Fibroblast of lung (primary cell): ENCODE measurements at regions not wholly inside any gene's neighbourhood (a gene's known extent, or its start where the extent isn't known, plus 50 kb on each side); places are given as distances from the start of the nearest gene placed in this dataset.

Experiments
- DNase-seq, 2 donors: peaks; one replicate each; pipeline versions ENCODE4 v3.0.0 to v3.0.0-alpha.2; 2010; ENCODE audit warnings: low read depth in 2 of 2
- H2AFZ ChIP-seq: 2 replicates; pipeline ENCODE4 v1.5.1; 2012; ENCODE audit warnings: low read length, control low read depth, inconsistent platforms
- H3K27ac ChIP-seq: 2 replicates; pipeline ENCODE4 v1.5.1; 2011; ENCODE audit warnings: low read length, control low read depth; ENCODE audit not compliant: insufficient read depth
- H3K27me3 ChIP-seq: 2 replicates; pipeline ENCODE4 v1.5.1; 2011; ENCODE audit warnings: mild to moderate bottlenecking, low read length; ENCODE audit not compliant: control insufficient read depth, insufficient read depth
- H3K36me3 ChIP-seq: 2 replicates; pipeline ENCODE4 v1.5.1; 2011; ENCODE audit warnings: low read length; ENCODE audit not compliant: control insufficient read depth, insufficient read depth
- H3K4me1 ChIP-seq: 2 replicates; pipeline ENCODE4 v1.5.1; 2011; ENCODE audit warnings: low read length; ENCODE audit not compliant: control insufficient read depth, insufficient read depth; ENCODE audit errors: extremely low read depth
- H3K4me2 ChIP-seq: 2 replicates; pipeline ENCODE4 v1.5.1; 2011; ENCODE audit warnings: low read length, control low read depth; ENCODE audit not compliant: insufficient read depth; ENCODE audit errors: extremely low read depth
- H3K4me3 ChIP-seq, 4 experiments: fragments of 200-600 bp in 1 of 4; sonication (generic) in 1 of 4; replicated peaks in 1 of 4; 2 replicates each; pipeline ENCODE4 v1.5.1; 2011 to 2016; ENCODE audit warnings: low read length in 4 of 4, low read depth in 3 of 4, mild to moderate bottlenecking in 3 of 4, control low read depth in 2 of 4, inconsistent platforms in 1 of 4, mixed read lengths in 1 of 4; ENCODE audit not compliant: insufficient read depth in 1 of 4; ENCODE audit errors: control extremely low read depth in 1 of 4
- H3K79me2 ChIP-seq: 2 replicates; pipeline ENCODE4 v1.5.1; 2012; ENCODE audit warnings: mild to moderate bottlenecking, low read length, inconsistent platforms; ENCODE audit not compliant: control insufficient read depth, insufficient read depth
- H3K9ac ChIP-seq: 2 replicates; pipeline ENCODE4 v1.5.1; 2011; ENCODE audit warnings: mild to moderate bottlenecking, low read length, control low read depth; ENCODE audit not compliant: insufficient read depth
- H3K9me3 ChIP-seq: 2 replicates; pipeline ENCODE4 v1.5.1; 2012; ENCODE audit warnings: low read depth, low read length; ENCODE audit not compliant: control insufficient read depth, insufficient read depth
- H4K20me1 ChIP-seq: 2 replicates; pipeline ENCODE4 v1.5.1; 2011; ENCODE audit warnings: low read length; ENCODE audit not compliant: control insufficient read depth, insufficient read depth; ENCODE audit errors: extremely low read depth
- EZH2 ChIP-seq: IDR thresholded peaks from 2 replicates; pipeline ENCODE4 v1.5.1; 2012; ENCODE audit warnings: low read length, control low read depth, mild to moderate bottlenecking; ENCODE audit errors: missing control alignments
- TF ChIP-seq, protein P1 (sequence below), 2 donors: IDR thresholded peaks in 1 of 2; conservative IDR thresholded peaks in 1 of 2; 1 replicate in 1 of 2; 2 replicates in 1 of 2; pipeline ENCODE4 v1.5.1; 2011 to 2012; ENCODE audit warnings: low read length in 2 of 2, control low read depth in 1 of 2, inconsistent platforms in 1 of 2, low read depth in 1 of 2, mild to moderate bottlenecking in 1 of 2

DNA sequence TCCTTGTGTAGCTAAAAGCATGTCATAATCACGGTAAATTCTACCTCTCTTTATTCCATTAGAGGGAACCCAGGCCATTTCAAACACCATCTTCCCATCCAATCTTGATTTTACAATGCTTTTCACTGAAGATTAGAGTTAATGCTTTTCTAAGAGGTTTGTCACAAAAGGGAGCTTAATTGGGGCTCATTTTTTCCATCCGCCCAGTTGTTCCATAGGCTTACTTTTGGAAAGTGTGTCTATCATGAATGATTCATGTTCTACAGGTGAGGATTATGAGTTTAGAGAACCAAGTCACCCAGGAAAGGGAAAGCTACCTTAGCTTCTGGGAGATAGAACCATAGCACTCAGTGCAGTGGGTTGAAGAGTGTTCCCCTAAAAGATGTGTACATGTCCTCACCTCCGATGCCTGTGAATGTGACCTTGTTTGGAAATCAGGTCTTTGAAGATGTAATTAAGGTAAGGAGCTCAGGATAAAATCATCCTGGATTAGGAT is 286.9 kb upstream of the RUNX1 start:
- Histone ChIP-seq H3K4me2 (no peak overlapping the region), H3K9me3 (no peaks in the 10 kb centered on the region), H4K20me1 (no peaks in the 10 kb centered on the region), H3K4me1 (no peaks in the 10 kb centered on the region), H3K79me2 (no peaks in the 10 kb centered on the region), H3K9ac (no peak overlapping the region), H3K27me3 (no peaks in the 10 kb centered on the region), H3K4me3 (no peak overlapping the region), H3K36me3 (no peaks in the 10 kb centered on the region), H3K27ac (no peak overlapping the region), H2AFZ (no peak overlapping the region)
- TF ChIP-seq, protein P1, sequence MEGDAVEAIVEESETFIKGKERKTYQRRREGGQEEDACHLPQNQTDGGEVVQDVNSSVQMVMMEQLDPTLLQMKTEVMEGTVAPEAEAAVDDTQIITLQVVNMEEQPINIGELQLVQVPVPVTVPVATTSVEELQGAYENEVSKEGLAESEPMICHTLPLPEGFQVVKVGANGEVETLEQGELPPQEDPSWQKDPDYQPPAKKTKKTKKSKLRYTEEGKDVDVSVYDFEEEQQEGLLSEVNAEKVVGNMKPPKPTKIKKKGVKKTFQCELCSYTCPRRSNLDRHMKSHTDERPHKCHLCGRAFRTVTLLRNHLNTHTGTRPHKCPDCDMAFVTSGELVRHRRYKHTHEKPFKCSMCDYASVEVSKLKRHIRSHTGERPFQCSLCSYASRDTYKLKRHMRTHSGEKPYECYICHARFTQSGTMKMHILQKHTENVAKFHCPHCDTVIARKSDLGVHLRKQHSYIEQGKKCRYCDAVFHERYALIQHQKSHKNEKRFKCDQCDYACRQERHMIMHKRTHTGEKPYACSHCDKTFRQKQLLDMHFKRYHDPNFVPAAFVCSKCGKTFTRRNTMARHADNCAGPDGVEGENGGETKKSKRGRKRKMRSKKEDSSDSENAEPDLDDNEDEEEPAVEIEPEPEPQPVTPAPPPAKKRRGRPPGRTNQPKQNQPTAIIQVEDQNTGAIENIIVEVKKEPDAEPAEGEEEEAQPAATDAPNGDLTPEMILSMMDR (conservative IDR thresholded peaks at IDR 0.05 in 1 of 2, IDR thresholded peaks at IDR 0.05 in 1 of 2; ENCODE audit: low read depth in 1 of 2, low read length in 2 of 2), result no peak
- no peak for TF ChIP-seq EZH2
- DNase-seq, result no peak

DNA sequence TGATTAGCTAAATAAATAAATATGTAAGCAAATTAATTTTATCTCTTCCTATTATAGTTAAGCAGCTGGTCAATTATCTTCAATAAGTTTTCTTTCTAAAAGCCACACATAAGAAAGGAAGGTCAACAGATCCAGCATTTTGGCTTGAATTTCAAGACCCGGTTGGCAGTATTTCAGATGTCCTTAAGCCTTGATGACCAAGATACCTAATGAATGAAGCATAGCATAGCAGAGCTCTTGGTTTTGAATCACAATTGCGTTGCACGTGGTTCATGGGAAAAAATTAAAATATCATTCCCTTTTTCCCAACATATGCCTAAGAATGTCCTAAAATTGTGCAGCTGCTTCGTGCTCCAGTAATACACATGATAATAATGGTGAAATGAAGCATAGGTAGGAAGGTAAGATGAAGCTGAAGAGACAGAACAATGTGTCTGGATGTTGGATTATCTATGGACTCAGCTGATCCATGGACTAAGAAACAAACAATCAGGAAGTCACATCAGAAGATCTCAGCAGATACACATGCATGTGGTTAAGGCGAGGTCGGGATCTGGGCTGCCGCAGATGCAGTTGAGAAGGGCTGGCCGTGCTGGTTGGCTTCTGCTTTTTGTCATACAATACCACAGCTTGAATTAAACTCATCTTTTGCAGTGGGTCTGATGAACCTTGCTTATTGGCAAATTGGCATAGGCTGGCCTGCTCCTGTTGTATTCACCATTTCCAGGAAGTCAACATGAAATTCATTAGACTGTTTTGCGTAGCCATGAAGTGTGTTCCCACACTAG is 284.9 kb upstream of the RUNX1 start:
- Histone ChIP-seq H3K27me3 (no peaks in the 10 kb centered on the region), H3K4me3 (no peak overlapping the region), H4K20me1 (no peaks in the 10 kb centered on the region), H3K9me3 (no peaks in the 10 kb centered on the region), H3K79me2 (no peaks in the 10 kb centered on the region), H3K9ac (no peak overlapping the region), H3K4me2 (no peak overlapping the region), H3K36me3 (no peaks in the 10 kb centered on the region), H3K27ac (no peak overlapping the region), H2AFZ (no peak overlapping the region), H3K4me1 (no peaks in the 10 kb centered on the region)
- DNase-seq, result no peak
- TF ChIP-seq, protein P1 (conservative IDR thresholded peaks at IDR 0.05 in 1 of 2, IDR thresholded peaks at IDR 0.05 in 1 of 2; ENCODE audit: low read depth in 1 of 2, low read length in 2 of 2), result no peak
- no peak for TF ChIP-seq EZH2

DNA sequence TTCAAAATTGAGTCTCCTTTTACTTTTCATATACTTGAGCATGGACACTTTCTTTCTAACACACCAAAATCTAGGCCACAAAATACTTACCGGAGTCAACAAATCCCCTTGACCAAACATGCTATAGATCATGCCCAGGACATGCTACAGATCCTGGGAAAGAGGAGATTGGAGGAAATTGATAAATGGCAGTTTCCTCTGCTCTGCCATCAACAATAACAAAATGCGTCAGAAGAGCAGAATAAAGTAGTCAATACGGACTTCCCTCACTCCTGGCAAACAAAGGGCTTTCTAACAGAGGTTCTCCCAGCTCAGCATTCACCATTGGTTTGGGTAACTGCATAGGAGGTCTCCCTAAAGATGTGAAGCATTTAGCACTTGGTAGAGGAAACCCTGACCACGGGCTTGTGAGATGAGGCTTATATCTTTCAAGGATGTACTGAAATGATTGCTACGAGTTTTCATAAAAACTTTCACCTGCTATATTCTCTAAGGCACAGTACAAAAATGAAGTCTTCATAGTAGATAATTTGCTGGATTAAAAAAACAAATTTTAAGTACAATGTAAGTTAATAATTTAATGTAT is 283.8 kb upstream of the RUNX1 start:
- no peak overlapping the region for H2AFZ ChIP-seq
- no peak for TF ChIP-seq EZH2
- TF ChIP-seq, protein P1 (conservative IDR thresholded peaks at IDR 0.05 in 1 of 2, IDR thresholded peaks at IDR 0.05 in 1 of 2; ENCODE audit: low read depth in 1 of 2, low read length in 2 of 2), result no peak
- H3K27me3 ChIP-seq, result no peaks in the 10 kb centered on the region
- no peaks in the 10 kb centered on the region for H3K4me1 ChIP-seq
- H4K20me1 ChIP-seq, result no peaks in the 10 kb centered on the region
- no peaks in the 10 kb centered on the region for H3K9me3 ChIP-seq
- no peak overlapping the region for H3K4me2 ChIP-seq
- no peak overlapping the region for H3K4me3 ChIP-seq
- H3K9ac ChIP-seq, result no peak overlapping the region
- no peak overlapping the region for H3K27ac ChIP-seq
- no peaks in the 10 kb centered on the region for H3K36me3 ChIP-seq
- H3K79me2 ChIP-seq, result no peaks in the 10 kb centered on the region
- DNase-seq, result no peak
